T-helper 1 cell treated with Interleukin-12 subunit alpha and Interleukin-12 subunit beta and Interleukin-4 antibody, amounts not matched to agents 30 ng/mL and 1 ng/mL, for 36 hours (primary cell): ENCODE measurements at regions not wholly inside any gene's neighbourhood (a gene's known extent, or its start where the extent isn't known, plus 50 kb on each side); places are given as distances from the start of the nearest gene placed in this dataset.
"Not testable (repeated sequence)": the region's sequence is repeated elsewhere in the genome, so short reads cannot be mapped to it uniquely, and the experiment has no call there.

Source experiments
- intact Hi-C: fragments of 100-400 bp; cut with micrococcal nuclease; formaldehyde crosslinking; loops from one replicate; pipeline ENCODE4 v1.15.1; 2024

GRCh38 chr19:27707026-27707425, 1505.9 kb downstream of the UQCRFS1 start:
- intact Hi-C loops, result not testable (repeated sequence)

- intact Hi-C loops, result no loop called here
These were observed 1507.1 kb downstream of the UQCRFS1 start for GRCh38 chr19:27705896-27706295.

DNA sequence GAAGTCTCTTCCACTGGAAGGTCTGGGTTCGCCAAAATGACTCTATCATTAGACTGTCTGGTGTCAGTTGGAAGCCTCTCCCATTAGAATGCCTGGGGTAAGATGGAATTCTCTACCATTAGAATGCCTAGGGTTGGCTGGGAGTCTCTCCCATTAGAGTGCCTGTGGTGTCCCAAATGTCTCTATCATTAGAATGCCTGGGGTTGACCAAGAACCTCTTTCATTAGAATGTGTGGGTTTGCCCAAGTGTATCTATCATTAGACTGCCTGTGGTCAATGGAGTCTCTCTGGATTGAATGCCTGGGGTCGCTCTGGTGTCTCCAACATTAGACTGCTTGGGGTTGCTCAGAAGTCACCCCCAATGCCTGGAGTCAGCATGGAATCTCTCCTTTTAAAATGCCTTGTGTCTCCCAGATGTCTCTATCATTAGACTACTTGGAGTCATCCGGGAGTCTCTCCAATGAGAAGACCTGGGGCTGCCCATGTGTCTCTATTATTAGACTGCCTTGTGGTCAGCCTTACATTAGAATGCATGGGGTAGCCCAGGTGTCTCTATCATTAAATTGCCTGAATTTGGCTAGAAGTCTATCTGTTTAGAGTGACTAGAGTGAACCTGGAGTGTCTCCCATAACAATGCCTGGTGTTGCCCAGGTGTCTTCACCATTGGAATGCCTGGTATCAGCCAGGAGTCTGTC, 1518.4 kb downstream of the UQCRFS1 start:
- intact Hi-C loops, result no loop called here

GRCh38 chr19:27691991-27692390, 1521.0 kb downstream of the UQCRFS1 start:
- intact Hi-C loops, result no loop called here

GRCh38 chr19:27689734-27690241, 1523.2 kb downstream of the UQCRFS1 start:
- intact Hi-C loops, result no loop called here

GRCh38 chr19:27684293-27684692, 1528.7 kb downstream of the UQCRFS1 start:
- intact Hi-C loops, result no loop called here

- intact Hi-C loops, result no loop called here
These were observed 1531.0 kb downstream of the UQCRFS1 start for GRCh38 chr19:27681972-27682371.

DNA sequence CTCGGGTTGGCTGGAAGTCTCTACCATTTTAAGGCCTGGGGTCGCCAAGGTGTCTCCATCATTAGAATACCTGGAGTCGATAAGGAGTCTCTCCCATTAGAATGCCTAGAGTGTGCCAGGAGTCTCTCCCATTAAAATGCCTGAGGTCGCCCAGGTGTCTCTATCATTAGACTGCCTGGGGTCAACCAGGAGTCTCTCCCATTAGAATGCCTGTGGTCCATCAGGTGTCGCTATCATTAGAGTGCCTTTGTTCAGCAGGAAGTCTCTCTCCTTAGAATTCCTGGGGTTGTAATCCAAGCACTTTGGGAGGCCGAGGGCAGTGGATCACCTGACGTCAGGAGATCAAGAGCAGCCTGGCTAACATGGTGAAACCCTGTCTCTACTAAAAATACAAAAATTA, 1533.0 kb downstream of the UQCRFS1 start:
- intact Hi-C loops, result no loop called here

DNA sequence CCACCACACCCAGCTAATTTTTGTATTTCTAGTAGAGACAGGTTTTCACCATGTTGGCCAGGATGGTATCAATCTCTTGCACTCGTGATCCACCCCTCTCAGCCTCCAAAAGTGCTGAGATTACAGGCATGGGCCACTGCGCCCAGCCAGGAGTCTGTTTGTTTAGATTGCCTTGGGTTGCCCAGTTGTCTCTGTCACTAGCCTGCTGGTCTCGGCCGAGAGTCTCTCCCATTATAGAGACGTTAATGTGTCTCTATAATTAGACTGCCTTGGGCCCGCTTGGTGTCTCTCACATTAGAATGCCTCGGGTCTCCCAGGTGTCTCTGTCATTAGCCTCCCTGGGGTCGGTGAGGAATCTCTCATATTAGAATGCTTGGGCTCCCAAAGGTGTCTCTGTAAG, 1533.6 kb downstream of the UQCRFS1 start:
- intact Hi-C loops, result no loop called here

GRCh38 chr19:27676877-27677276, 1536.1 kb downstream of the UQCRFS1 start:
- intact Hi-C loops, result no loop called here

- intact Hi-C loops, result no loop called here
These were observed 1536.6 kb downstream of the UQCRFS1 start for GRCh38 chr19:27676334-27676733.

GRCh38 chr19:27675771-27676170, 1537.2 kb downstream of the UQCRFS1 start:
- intact Hi-C loops, result no loop called here

DNA sequence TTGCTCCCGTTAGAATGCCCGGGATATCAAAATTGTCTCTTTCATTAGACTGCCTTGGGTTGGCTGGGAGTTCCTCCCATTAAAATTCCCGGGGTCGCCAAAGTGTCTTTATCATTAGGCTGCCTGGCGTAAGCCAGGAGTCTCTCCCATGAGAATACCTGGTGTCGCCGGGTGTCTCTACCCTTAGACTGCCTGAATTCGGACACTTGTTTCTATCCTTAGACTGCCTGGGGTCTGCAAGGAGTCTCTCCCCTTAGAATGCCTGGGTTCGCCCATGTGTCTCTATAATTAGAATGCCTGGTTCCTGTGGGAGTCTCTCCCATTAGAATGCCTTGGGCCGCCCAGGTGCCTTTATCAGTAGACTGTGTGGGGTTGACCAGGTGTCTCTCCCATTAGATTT, 1538.2 kb downstream of the UQCRFS1 start:
- intact Hi-C loops, result no loop called here

DNA sequence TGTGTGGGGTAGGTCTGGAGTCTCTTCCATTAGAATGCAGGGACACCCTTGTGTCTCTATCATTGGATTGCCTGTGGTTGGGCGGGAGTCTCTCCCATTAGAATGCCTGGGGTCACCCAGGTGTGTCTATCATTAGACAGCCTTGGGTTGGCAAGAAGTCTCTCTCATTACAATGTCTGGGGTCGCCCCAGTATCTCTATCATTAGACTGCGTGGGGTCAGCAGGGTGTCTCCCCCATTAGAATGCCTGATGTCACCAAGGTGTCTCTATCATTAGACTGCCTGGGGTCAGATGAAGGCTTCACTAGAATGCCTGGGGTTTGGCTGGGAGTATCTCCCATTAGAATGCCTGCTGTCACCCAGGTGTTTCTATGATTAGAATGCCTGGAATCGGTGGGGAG, 1539.0 kb downstream of the UQCRFS1 start:
- intact Hi-C loops, result no loop called here

- intact Hi-C loops, result no loop called here
These were observed 1540.5 kb downstream of the UQCRFS1 start for GRCh38 chr19:27672309-27673047.

GRCh38 chr19:27671876-27672275, 1541.1 kb downstream of the UQCRFS1 start:
- intact Hi-C loops, result no loop called here

- intact Hi-C loops, result no loop called here
These were observed 1552.5 kb downstream of the UQCRFS1 start for GRCh38 chr19:27660428-27660827.

DNA sequence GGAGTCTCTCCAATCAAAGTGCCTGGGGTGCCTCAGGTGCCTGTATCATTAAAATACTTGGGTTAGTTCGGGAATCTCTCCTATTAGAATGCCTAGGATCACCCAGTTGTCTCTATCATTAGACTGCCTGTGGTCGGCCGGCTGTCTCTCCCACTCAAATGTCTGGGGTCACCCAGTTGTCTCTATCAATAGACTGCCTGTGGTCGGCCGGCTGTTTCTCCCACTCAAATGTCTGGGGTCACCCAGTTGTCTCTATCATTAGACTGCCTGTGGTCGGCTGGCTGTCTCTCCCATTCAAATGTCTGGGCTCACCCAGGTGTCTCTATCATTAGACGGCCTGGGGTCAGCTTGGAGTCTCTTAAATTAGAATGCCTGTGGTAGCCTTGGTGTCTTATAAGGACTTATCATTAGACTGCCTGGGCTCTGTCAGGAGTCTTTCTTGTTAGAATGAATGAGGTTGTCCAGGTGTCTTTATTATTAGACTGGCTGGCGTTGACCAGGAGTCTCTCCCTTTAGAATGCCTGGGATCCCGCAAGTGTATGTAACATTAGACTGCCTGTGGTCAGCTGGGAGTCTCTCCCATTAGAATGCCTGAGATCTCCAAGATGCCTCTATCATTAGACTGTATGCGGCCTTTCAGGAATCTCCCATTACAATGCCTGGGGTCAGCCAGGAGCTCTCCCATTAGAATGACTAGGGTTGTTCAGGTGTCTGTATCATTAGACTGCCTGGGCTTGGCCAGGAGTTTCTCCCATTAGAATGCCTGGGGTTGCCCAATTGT, 1555.5 kb downstream of the UQCRFS1 start:
- intact Hi-C loops, result no loop called here

- intact Hi-C loops, result no loop called here
These were observed 1558.5 kb downstream of the UQCRFS1 start for GRCh38 chr19:27654266-27654990.

DNA sequence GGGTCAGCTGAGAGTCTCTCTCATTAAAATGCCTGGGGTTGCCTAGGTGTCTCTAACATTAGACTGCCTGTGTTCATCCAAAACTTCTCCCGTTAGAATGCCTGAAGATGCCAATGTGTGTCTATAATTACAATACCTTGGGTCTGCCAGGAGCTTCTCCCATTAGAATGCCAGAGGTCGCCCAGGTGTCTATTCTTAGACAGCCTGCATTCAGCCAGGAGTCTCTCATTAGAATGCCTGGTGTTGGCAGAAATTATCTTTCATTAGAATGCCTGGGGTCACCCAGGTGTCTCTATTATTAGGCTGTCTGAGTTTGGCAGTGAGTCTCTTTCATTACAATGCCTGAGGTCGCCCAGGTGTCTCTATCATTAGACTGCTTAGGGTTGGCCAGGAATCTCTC, 1560.2 kb downstream of the UQCRFS1 start:
- intact Hi-C loops, result no loop called here

DNA sequence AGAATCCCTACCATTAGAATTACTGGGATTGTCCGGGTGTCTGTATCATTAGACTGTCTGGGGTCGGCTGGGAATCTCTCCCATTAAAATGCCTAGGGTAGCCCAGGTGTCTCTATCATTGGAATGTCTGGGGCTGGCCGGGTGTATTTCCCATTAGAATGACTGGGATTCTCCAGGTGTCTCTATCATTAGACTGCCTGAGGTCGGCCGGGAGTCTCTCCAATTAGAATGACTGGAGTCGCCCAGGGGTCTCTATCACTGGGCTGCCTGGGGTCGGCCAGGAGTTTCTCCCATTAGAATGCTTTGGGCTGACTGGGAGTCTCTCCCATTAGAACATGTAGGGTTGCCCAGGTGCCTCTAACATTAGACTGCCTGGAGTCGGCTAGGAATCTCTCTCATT, 1560.7 kb downstream of the UQCRFS1 start:
- intact Hi-C loops, result no loop called here
